Stimulated activated CD4-positive, alpha-beta T cell treated with anti-CD3 and anti-CD28 coated beads, Interleukin-15, amount 100 ng/mL, for 48 hours (primary cell): ENCODE measurements at regions not wholly inside any gene's neighbourhood (a gene's known extent, or its start where the extent isn't known, plus 50 kb on each side); places are given as distances from the start of the nearest gene placed in this dataset.
"Not testable (repeated sequence)": the region's sequence is repeated elsewhere in the genome, so short reads cannot be mapped to it uniquely, and the experiment has no call there.

Source experiments
- DNase-seq, 2 donors: peaks; one replicate each; pipeline ENCODE4 v3.0.0-alpha.2; 2020; ENCODE audit warnings: low read depth in 2 of 2

- DNase-seq, result no peak
Observed at GRCh38 chr6:10180138-10181074, 234.5 kb downstream of the TFAP2A start.

GRCh38 chr6:10177704-10178103, 237.2 kb downstream of the TFAP2A start:
- DNase-seq, result no peak

DNA sequence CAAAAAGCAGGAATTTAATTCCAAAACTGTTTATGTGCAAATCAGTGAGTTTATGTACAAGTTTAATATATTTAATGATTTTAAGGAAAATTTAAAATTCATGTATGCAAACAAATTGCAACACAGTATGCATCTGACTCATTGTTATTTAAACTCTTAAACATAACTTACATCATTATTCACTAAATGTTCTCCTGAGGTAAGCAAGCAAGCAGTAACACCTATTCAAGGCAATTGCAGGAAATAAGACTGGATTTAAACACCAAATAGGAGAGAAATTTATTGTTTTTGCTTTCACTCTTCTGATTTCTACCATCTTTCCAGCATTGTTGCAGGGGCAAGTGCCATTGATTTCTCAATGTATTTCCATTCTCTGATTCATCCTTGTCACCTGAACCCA, 239.5 kb downstream of the TFAP2A start:
- no peak for DNase-seq

- no peak for DNase-seq
Observed at GRCh38 chr6:10174761-10175160, 240.1 kb downstream of the TFAP2A start.

DNA sequence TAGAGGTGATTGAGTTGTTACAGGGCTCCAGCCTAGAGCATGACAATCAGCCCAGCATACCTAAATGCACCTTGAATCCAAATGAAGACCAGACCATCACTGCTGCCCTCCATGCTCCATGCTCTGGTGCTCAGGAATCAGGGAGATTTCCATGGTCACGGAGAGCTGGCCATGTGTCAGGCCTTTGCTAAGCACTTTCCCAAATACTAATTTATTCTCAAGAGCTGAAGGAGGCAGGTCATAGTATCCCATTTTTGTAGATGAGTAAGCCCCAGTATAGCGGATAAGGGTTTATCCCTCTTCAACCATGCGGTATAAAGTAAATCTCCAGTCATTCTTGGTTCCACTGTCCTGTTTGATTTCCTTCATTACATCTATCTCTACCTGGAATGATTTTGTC, 240.8 kb downstream of the TFAP2A start:
- DNase-seq, result no peak

- DNase-seq, result not testable (repeated sequence)
Observed at GRCh38 chr6:10171706-10172105, 243.2 kb downstream of the TFAP2A start.

DNA sequence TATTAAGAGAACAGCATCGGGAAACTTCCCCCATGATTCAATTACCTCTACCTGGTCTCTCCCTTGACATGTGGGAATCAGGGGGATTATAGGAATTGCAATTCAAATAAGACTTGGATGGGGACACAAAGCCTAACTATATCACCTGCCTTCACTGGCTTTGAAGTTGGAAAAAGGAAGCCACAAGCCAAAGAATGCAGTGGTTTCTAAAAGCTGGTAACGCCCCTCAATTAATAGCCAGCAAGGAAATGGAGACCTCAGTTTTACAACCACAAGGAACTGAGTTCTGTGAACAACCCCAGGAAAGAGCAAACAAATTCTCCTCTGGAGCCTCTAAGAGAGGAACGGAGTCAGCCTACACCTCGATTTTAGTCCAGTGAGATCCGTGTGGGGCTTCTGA, 244.1 kb downstream of the TFAP2A start:
- no peak for DNase-seq

GRCh38 chr6:10166031-10166430, 248.8 kb downstream of the TFAP2A start:
- DNase-seq, result no peak

DNA sequence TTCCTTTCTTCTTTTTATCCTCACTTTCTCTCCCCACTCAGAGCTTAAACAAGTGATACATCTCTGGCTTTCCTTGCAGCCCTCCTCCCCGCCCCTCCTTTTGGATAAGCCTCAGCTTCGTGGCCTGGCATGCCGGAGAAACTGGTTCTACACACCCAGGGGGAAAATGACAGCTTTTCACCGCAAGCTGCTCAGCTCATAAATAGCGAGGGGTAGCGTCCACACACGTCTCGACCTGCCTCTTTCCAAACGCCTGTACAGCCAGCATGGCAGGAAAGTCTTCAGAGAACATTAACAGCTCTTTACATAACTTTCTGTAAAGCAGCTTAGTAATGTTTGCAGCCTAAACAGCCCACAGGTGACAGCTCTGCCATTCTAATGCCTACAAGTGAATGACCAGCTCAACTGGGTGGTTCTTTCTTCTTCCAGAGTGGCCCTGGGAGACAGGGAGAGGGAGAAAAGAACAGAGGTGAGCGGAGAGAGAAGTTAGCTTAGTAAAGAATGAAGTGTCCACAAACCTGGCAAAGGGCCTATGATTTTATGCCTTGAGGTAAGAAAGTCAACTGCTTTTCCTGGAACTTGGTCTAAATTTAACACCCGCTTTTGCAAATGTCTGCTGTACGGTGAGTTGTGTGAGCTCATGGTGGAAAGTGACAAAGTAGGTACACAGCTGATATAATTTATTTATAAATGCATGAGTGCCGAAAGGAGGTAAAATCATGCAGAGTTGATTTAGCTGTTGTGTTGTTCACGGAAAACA, 251.5 kb downstream of the TFAP2A start:
- DNase-seq, result no peak

- DNase-seq, result no peak
Observed at GRCh38 chr6:10156875-10157274, 258.0 kb downstream of the TFAP2A start.

DNA sequence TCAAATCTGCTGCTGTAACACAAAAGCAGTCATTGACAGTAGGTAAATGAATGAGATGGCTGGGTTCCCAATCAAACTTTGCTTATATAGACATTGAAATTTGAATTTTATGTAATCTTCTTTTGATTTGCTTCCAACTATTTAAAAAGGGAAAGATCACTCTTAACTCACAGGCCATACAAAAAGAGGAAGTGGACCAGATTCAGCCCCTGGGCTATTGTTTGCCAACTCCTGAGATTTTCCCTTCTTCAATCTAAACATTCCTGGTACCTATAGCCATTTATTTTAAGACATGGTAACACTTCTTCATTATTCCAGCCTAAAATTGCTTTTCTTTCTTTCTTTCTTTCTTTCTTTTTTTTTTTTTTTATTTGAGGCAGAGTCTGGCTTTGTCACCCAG, 260.6 kb downstream of the TFAP2A start:
- no peak for DNase-seq

DNA sequence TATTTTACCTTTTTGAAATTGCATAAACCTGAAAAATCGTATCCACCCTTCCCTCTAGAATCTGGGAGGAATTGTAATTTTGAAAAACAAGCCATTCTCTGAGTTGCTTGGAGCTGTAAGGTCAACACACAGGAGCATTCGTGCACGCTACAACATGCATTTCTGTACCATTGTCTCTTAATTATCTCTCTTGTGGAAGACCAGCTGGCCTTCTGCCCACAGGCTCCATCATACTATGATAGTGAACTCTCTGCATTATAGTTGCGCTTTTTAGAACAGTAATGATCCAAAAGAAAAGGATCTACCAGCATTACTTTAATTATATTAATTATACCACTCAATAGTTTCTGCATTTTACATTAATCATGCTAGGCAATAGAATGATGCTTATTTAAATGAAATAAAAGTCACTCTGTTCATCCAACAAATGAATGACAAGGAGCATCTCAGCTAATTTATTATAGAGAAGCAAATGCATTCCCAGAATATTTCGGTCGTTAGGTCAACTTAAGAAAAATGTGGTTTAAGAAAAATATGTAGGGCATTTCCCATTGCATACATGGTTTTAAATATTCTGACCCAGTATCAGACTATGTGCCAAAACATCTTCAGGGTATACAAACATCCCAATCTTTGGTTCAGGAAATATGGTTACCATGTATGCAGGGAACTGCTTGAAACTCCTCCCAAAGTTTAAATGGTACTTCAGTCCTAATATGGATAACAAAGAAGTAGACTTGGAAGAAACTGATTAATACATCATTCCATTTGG, 263.5 kb downstream of the TFAP2A start:
- no peak for DNase-seq

GRCh38 chr6:10149603-10150002, 265.3 kb downstream of the TFAP2A start:
- DNase-seq, result no peak

DNA sequence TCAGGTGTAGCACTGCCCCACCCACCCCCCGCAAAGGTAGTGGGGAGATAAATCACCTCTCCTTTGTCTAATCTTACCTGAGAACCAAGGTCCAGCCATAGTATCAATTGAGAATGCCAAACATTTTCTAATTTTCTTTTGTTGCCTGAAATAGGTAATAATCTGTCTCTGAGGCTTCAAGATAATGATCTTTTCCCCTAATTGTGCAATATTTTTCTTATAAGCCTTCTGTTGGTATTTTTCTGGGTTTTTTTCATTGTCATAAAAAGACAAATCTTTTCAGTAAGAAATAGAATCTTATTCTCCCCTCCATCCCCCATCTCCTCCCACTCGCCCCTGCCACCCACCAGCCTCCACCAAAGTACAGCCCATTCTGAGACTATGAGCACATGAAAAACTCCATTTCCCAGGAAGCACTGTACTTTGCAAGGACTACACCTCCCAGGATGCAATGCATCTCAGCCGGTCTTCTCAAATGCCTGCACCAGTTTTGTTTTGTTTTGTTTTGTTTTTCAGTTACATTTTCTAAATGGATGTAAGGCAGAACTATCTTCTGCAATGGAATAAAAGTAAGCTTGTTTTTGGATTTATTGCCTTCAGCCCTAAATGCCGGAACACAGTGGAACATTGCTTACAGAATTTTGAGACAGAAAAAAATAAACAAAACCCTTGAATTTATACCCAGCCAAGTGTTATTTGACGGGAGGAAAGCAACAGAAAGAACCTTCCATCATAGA, 268.0 kb downstream of the TFAP2A start:
- no peak for DNase-seq

DNA sequence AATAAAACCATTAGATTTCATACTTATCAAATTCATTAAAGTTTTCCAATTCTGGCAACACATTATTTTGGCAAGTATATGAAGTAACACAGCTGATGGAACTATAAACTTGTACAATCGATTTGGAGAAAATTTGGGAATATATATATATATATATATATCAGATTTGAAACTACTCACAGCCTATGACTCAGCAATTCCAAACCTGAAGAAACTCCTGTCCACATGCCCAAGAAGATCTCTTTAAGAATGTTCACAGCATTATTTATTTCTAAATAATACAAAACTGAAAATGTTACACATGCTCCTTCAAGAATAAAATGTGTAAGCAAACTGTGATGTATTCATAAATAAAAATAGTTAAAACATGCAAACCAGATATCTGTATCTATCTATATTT, 270.1 kb downstream of the TFAP2A start:
- no peak for DNase-seq

- no peak for DNase-seq
Observed at GRCh38 chr6:10141746-10142443, 273.0 kb downstream of the TFAP2A start.

DNA sequence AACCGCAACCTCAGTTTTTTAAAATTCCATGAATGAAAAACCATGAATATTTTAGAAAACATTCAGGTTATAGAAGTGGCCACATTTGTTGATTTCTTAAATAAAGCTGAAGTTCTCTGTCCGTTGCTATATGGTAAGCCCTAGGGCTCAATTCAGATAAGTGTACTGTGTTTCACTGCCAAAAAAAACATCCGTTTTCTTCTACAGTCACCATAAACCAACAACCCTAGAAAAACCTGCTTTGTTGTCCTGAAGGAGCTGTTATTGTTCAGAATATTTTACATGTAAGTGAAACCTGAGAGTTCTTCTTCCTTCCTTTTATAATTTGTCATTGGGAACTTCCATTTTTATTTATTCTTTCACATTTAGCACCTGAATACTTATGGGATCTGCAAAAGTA, 274.1 kb downstream of the TFAP2A start:
- no peak for DNase-seq

GRCh38 chr6:10140136-10140535, 274.7 kb downstream of the TFAP2A start:
- DNase-seq, result no peak

- DNase-seq, result no peak
Observed at GRCh38 chr6:10138917-10139316, 276.0 kb downstream of the TFAP2A start.

DNA sequence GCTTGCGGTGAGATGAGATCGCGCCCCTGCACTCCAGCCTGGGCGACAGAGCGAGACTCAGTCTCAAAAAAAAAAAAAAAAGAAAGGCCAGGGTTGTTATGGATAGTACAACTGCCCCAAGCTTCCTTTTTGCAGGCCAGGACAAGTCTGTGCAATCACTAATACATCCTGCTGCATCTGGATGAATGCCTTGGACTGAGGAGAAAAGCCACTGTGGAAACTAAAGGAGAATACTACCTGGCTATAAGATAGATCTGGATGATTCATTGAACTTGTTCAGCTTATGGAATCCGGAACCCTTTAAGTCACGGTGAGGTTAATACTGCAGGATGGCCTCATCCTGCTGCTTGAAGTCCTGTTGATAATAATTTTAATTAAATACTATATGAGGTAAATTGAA, 278.2 kb downstream of the TFAP2A start:
- no peak for DNase-seq

GRCh38 chr6:10134185-10134584, 280.7 kb downstream of the TFAP2A start:
- DNase-seq, result not testable (repeated sequence)
